Prostate gland (tissue), 2 donors: ENCODE measurements at regions not wholly inside any gene's neighbourhood (a gene's known extent, or its start where the extent isn't known, plus 50 kb on each side); places are given as distances from the start of the nearest gene placed in this dataset.

Source experiments
- CTCF ChIP-seq, 4 experiments: fragments of 200-600 bp in 2 of 4; fragments of 450-650 bp in 2 of 4; sonication (generic) in 2 of 4; IDR thresholded peaks; 1 replicate in 3 of 4; 2 replicates in 1 of 4; pipeline ENCODE4 v1.5.1; 2016 to 2019; ENCODE audit warnings: antibody characterized with exemption in 4 of 4, mild to moderate bottlenecking in 2 of 4, moderate library complexity in 2 of 4
- POLR2A ChIP-seq: fragments of 450-650 bp; IDR thresholded peaks from one replicate; pipeline ENCODE4 v1.6.1; 2016; ENCODE audit warnings: antibody characterized with exemption, mild to moderate bottlenecking
- POLR2AphosphoS5 ChIP-seq: sonication (generic); formaldehyde crosslinking; IDR thresholded peaks from one replicate; pipeline ENCODE4 v1.6.1; 2017; ENCODE audit warnings: antibody characterized with exemption

GRCh38 chr5:121350181-121350930, 501.3 kb upstream of the FTMT start:
- TF ChIP-seq POLR2AphosphoS5 (no peak), CTCF (IDR thresholded peaks at IDR 0.05) (no peak), POLR2A (no peak)
